ENCODE measurements at regions not wholly inside any gene's neighbourhood (a gene's known extent, or its start where the extent isn't known, plus 50 kb on each side); places are given as distances from the start of the nearest gene placed in this dataset.

DNA sequence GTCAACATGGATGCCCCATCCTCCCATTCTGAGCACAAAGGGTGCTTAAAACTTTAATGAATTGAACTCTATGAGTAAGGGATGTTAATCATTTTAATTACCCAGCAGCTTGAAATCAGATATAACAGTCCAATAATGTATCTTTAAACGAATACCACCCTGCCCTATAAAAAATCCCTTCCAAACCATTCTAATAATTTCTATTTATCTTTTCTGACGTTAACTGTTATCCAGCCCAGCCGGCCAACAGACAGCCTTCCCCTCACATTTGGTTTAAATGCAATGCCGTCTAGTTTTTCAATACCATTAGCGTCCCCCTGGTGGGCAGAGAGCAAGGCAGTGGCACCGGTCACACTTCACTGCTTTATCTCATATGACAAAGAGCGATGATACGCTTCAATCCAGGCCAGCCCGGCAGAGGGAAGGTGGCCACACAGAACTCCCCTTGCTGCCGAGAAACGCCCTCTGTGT, 402.2 kb upstream of the ZNF507 start:
- TF ChIP-seq RARB (CRISPR knock-in tag; IDR thresholded peaks at IDR 0.05), result no peak
- TF ChIP-seq, protein P1, sequence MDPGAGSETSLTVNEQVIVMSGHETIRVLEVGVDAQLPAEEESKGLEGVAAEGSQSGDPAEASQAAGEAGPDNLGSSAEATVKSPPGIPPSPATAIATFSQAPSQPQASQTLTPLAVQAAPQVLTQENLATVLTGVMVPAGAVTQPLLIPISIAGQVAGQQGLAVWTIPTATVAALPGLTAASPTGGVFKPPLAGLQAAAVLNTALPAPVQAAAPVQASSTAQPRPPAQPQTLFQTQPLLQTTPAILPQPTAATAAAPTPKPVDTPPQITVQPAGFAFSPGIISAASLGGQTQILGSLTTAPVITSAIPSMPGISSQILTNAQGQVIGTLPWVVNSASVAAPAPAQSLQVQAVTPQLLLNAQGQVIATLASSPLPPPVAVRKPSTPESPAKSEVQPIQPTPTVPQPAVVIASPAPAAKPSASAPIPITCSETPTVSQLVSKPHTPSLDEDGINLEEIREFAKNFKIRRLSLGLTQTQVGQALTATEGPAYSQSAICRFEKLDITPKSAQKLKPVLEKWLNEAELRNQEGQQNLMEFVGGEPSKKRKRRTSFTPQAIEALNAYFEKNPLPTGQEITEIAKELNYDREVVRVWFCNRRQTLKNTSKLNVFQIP (CRISPR knock-in tag; IDR thresholded peaks at IDR 0.05; ENCODE audit: borderline replicate concordance, low read depth), result no peak
- TF ChIP-seq, protein P2, sequence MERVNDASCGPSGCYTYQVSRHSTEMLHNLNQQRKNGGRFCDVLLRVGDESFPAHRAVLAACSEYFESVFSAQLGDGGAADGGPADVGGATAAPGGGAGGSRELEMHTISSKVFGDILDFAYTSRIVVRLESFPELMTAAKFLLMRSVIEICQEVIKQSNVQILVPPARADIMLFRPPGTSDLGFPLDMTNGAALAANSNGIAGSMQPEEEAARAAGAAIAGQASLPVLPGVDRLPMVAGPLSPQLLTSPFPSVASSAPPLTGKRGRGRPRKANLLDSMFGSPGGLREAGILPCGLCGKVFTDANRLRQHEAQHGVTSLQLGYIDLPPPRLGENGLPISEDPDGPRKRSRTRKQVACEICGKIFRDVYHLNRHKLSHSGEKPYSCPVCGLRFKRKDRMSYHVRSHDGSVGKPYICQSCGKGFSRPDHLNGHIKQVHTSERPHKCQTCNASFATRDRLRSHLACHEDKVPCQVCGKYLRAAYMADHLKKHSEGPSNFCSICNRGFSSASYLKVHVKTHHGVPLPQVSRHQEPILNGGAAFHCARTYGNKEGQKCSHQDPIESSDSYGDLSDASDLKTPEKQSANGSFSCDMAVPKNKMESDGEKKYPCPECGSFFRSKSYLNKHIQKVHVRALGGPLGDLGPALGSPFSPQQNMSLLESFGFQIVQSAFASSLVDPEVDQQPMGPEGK (CRISPR knock-in tag; IDR thresholded peaks at IDR 0.05; ENCODE audit: borderline replicate concordance), result no peak
- TF ChIP-seq BACH2 (CRISPR knock-in tag; IDR thresholded peaks at IDR 0.05; ENCODE audit: borderline replicate concordance), result no peak
- TF ChIP-seq ZNF70 (CRISPR knock-in tag; IDR thresholded peaks at IDR 0.05), result no peak
- TF ChIP-seq GLIS3 (CRISPR knock-in tag; IDR thresholded peaks at IDR 0.05), result no peak
- no peak for TF ChIP-seq ESRRG (CRISPR knock-in tag; IDR thresholded peaks at IDR 0.05)
- no peak for TF ChIP-seq OSR1 (CRISPR knock-in tag; IDR thresholded peaks at IDR 0.05)
- TF ChIP-seq ZNF565 (CRISPR knock-in tag; conservative IDR thresholded peaks at IDR 0.05; ENCODE audit: low read depth), result no peak
- TF ChIP-seq TCF4 (CRISPR knock-in tag; IDR thresholded peaks at IDR 0.05; ENCODE audit: borderline replicate concordance), result peak; percentile 14; the same call in 1 of the 2 replicates
- no peak for TF ChIP-seq ARNTL (CRISPR knock-in tag; IDR thresholded peaks at IDR 0.05; ENCODE audit: borderline replicate concordance, low read depth)
- TF ChIP-seq, protein P3, sequence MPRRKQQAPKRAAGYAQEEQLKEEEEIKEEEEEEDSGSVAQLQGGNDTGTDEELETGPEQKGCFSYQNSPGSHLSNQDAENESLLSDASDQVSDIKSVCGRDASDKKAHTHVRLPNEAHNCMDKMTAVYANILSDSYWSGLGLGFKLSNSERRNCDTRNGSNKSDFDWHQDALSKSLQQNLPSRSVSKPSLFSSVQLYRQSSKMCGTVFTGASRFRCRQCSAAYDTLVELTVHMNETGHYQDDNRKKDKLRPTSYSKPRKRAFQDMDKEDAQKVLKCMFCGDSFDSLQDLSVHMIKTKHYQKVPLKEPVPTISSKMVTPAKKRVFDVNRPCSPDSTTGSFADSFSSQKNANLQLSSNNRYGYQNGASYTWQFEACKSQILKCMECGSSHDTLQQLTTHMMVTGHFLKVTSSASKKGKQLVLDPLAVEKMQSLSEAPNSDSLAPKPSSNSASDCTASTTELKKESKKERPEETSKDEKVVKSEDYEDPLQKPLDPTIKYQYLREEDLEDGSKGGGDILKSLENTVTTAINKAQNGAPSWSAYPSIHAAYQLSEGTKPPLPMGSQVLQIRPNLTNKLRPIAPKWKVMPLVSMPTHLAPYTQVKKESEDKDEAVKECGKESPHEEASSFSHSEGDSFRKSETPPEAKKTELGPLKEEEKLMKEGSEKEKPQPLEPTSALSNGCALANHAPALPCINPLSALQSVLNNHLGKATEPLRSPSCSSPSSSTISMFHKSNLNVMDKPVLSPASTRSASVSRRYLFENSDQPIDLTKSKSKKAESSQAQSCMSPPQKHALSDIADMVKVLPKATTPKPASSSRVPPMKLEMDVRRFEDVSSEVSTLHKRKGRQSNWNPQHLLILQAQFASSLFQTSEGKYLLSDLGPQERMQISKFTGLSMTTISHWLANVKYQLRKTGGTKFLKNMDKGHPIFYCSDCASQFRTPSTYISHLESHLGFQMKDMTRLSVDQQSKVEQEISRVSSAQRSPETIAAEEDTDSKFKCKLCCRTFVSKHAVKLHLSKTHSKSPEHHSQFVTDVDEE (CRISPR knock-in tag; IDR thresholded peaks at IDR 0.05), result no peak
